ENCODE measurements at regions not wholly inside any gene's neighbourhood (a gene's known extent, or its start where the extent isn't known, plus 50 kb on each side); places are given as distances from the start of the nearest gene placed in this dataset.
A peak's percentile ranks its signal among the peaks of the same experiment; 100 is the strongest.
"Not testable (repeated sequence)": the region's sequence is repeated elsewhere in the genome, so short reads cannot be mapped to it uniquely, and the experiment has no call there.

- DNase-seq = peak; percentile 12
Measured at GRCh38 chr17:51439395-51440229, 179.3 kb downstream of the UTP18 start.

GRCh38 chr17:51441431-51441830 lies 181.1 kb downstream of the UTP18 start:
- DNase-seq = no peak

- DNase-seq = no peak
Measured at GRCh38 chr17:51442088-51442865, 181.9 kb downstream of the UTP18 start.

GRCh38 chr17:51443646-51444045 lies 183.3 kb downstream of the UTP18 start:
- no peak for DNase-seq

GRCh38 chr17:51445946-51446345 lies 185.6 kb downstream of the UTP18 start:
- DNase-seq = no peak

DNA sequence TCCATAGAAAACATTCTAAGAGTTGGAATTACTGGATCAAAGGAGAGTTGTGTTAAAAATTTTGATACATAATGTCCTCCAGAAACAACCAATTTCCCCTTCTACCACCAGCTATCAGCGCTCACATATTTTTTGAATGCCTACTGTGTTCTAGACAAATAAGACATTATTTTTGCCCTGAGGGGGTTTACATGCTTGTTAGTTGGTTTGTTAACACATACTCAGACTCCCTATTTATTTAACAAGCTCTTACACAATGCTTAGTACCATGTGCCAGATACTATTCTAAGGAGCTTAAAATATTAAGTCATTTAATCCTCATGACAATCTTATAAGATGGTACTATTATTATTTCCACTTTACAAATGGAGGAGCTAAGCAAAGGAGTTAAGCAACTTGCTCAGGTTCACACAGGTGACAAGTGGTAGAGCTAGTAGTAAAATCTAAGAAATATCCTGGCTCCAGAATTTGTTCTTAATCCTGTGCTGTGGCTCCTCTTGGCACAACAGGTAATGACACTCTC lies 194.2 kb downstream of the UTP18 start:
- no peak for DNase-seq

GRCh38 chr17:51455211-51455610 lies 194.9 kb downstream of the UTP18 start:
- DNase-seq = no peak

- peak; percentile 52 for DNase-seq
Measured at GRCh38 chr17:51455931-51456330, 195.6 kb downstream of the UTP18 start.

DNA sequence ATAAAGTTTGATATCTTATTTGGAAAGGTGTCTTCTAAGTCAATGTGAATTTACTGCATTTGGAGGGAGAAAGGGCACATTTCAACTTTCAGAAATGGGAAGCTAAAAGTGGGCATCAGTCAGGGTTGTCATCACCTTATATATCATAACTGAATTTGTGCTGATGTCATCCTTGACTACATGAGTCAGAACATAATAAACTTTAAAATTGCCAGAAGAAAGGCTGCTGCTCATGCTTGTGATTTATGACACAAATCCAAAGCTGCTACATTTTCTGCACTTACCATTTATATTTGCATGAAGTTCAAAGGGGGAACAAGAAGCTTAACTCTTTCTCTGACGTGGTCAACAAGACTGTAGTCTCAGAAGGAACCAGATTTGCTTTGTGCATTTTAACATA lies 196.6 kb downstream of the UTP18 start:
- peak; percentile 27 for DNase-seq

DNA sequence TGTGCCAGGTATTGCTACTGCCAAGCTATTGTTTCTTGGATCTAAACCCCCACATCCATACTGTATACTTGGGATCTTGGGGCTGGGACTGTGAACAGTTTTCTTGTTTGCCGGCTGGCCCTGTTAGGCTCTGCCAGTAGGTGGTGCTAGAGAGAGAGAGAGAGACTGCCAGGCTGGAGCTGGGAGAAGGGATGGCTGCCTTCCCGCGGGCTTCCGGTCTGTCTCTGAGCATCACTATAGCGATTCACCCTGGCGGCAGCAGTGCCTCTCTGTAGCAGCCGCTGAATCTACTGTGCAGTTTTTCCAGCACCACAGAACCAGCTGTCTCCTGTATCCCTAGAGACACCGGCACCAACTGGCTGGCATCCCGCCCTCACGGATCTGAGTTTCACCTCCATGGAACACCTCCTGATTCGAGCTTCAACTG lies 201.2 kb downstream of the UTP18 start:
- peak; percentile 61 for DNase-seq

DNA sequence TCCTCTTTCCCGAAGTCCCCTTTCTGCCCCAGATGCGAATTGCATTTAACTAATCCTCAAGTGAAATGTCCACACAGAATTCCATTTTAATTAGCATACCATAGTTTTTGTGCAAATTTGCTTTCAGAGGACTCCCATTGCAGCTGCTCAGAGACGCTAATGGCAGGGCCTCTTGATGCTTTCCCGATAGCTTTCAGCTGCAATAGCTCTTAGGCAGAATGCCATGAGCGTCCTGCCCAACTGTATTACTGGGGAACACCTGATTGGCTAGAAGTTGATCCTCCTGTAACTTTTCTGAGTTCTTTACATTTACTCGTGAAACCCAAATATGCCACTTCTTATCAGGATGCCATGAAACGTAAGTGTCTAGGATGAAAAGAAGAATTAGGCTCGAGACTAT lies 203.0 kb downstream of the UTP18 start:
- DNase-seq = no peak

- no peak for DNase-seq
Measured at GRCh38 chr17:51467336-51467735, 207.0 kb downstream of the UTP18 start.

GRCh38 chr17:51472670-51473205 lies 212.4 kb downstream of the UTP18 start:
- DNase-seq = no peak

DNA sequence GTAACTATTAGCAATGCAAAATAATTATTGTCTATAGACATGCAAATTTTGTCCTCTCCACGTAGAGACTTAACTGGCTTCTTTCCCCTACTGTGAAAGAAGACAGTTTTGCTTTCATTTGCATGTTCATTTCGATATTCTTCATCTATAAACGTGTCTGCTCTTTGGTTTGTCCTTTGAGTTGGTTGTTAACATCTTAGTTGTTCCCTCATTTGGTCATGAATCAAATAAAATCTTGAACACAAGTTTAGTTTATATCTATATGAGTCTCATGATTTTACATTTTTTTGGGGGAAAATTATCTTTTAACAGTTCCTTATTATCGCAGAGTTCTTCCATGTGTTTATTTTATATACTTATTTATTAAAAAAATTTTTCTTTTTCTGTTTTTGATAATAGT lies 214.4 kb downstream of the UTP18 start:
- no peak for DNase-seq

- no peak for DNase-seq
Measured at GRCh38 chr17:51475730-51476129, 215.4 kb downstream of the UTP18 start.

DNA sequence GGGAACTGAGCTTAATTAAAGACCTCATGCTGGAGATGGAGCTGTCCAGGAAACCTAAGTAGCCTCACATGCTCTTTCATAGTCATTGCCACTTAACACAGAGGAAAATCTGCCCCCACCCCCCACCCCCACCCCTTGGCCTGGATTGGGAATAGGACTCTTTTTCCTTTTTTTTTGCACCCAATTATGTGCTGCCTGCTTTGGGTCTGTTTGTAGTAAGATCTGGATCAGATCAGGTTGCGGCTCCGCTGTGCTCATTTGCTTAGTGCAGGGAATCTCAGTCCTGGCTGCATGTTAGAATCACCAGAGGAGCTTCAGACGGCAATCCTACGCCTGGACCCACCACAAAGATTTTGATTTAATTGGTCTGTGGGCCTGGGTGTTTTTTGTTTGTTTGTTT lies 219.0 kb downstream of the UTP18 start:
- DNase-seq = no peak

DNA sequence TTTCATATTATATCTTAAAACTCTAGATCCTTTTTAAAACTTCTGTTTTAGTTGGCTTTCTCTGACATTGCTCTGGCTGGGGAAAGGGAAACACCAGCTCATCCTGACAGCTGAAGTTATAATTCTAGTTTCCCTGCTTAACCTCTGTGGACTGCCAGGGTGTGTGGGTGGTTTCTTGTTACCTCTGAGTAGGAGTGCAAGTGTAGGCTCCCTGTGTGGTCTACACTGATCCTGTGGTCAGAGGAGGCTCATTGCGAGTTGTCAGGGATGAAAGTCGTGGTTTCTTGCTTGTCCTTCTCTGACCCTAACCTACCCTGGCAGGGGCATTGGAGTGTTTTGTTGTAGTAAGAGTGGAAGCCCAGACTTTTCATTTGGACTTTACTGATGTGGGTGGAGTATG lies 221.0 kb downstream of the UTP18 start:
- no peak for DNase-seq

GRCh38 chr17:51482248-51482647 lies 221.9 kb downstream of the UTP18 start:
- DNase-seq = not testable (repeated sequence)

- DNase-seq = no peak
Measured at GRCh38 chr17:51486091-51486490, 225.7 kb downstream of the UTP18 start.

DNA sequence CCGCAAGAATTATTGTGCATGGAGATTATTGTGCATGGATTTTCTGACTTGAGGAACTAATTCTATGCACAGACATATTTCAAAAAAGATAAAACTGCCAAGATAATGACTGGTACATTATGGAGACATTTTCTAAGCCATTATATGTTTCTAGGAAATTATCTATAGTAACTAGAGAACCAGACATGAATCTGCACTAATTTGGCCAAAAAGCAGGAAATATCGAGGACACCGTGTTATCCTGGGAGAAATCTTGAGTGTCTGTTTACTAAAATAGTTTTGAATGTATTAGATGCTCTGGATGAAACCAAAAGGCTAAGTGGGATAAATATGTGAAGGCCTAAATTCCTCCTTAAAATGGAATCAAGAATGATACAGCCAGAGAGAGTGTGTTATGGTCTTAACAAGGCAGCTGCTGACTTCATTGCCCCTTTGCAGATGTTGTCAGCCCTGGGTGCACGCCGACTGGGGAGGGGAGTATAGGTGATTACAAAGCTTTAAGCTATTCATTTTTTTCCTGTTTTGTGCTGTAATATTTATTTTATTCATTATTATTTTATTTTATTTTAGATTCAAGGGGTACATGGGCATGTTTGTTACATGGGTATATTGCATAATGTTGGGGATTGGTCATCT lies 226.7 kb downstream of the UTP18 start:
- DNase-seq = no peak

DNA sequence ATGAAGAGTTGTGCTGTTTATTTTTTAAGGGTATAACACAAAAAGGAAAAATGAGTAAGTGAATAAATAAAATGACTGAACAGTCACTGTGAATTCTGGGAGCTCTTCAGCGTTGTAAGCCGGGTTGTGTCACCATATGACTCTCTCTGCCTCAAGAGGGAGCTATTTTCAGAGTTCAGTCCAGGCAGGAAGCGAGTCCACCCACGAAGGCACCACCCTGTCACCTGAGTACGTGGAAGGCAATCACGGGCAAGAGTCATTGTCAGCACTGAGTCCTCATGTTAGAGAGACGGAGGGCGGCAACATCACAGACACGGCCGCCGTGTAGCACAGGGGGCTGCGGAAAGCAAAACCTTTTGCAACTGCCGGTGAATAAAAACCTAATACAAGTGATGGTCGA lies 227.6 kb downstream of the UTP18 start:
- DNase-seq = no peak

- no peak for DNase-seq
Measured at GRCh38 chr17:51491416-51491815, 231.1 kb downstream of the UTP18 start.

- DNase-seq = no peak
Measured at GRCh38 chr17:51493206-51493605, 232.9 kb downstream of the UTP18 start.
